ENCODE measurements at regions not wholly inside any gene's neighbourhood (a gene's known extent, or its start where the extent isn't known, plus 50 kb on each side); places are given as distances from the start of the nearest gene placed in this dataset.

DNA sequence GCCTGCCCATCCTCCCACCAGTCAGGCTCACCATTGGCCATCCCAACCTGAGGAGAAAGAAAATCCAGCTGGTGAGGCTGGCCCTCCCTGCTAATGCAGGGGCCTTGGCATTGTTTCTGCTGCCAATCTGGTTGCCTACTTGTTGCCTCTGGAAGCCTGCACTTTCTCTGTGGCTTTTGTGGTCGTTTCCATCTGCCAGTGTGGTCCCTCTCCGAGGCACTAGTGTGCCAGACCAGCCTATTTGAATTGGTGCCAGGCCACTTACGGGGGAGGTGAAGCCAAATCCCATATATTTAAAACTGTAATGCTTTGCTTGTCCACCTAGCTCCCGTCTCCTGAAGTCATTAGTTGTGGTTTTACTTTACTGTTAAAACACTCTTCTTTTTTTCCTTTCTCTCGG, 213.4 kb upstream of the ADAMTSL1 start:
- Mint-ChIP-seq H3K36me3 (ENCODE audit: low read depth, unreplicated experiment) (no peaks in the 10 kb centered on the region), H3K27me3 (ENCODE audit: unreplicated experiment) (peaks cover 1% of the 10 kb centered on the region), H3K9me3 (ENCODE audit: unreplicated experiment) (no peaks in the 10 kb centered on the region), H3K4me1 (ENCODE audit: unreplicated experiment) (no peaks in the 10 kb centered on the region), H3K4me3 (ENCODE audit: unreplicated experiment) (no peak overlapping the region), H3K27ac (ENCODE audit: unreplicated experiment) (no peak overlapping the region)
- TF ChIP-seq, protein P1, sequence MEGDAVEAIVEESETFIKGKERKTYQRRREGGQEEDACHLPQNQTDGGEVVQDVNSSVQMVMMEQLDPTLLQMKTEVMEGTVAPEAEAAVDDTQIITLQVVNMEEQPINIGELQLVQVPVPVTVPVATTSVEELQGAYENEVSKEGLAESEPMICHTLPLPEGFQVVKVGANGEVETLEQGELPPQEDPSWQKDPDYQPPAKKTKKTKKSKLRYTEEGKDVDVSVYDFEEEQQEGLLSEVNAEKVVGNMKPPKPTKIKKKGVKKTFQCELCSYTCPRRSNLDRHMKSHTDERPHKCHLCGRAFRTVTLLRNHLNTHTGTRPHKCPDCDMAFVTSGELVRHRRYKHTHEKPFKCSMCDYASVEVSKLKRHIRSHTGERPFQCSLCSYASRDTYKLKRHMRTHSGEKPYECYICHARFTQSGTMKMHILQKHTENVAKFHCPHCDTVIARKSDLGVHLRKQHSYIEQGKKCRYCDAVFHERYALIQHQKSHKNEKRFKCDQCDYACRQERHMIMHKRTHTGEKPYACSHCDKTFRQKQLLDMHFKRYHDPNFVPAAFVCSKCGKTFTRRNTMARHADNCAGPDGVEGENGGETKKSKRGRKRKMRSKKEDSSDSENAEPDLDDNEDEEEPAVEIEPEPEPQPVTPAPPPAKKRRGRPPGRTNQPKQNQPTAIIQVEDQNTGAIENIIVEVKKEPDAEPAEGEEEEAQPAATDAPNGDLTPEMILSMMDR (IDR thresholded peaks at IDR 0.05; ENCODE audit: unreplicated experiment) = no peak
- DNase-seq (ENCODE audit: low spot score) = no peak

DNA sequence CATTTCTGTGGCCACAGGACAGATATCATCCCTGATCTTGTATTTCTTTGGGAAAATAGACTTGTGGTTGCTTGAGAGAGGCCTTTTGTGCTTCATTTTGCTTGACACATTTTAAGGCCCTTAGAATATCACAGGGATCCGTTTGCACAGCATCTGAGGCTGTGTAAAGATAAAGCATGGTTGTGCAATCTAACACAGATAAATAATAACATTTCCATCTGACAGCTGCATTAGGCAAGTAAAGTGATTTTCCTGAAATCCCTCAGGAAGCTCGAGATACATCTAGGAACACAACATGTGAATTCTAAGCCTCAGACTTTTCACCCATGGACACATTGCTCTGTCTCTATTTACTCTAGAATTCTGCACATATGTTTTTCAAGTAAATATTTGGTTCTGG, 212.8 kb upstream of the ADAMTSL1 start:
- Mint-ChIP-seq H3K36me3 (ENCODE audit: low read depth, unreplicated experiment) (no peaks in the 10 kb centered on the region), H3K27me3 (ENCODE audit: unreplicated experiment) (no peaks in the 10 kb centered on the region), H3K27ac (ENCODE audit: unreplicated experiment) (no peak overlapping the region), H3K4me3 (ENCODE audit: unreplicated experiment) (no peak overlapping the region), H3K4me1 (ENCODE audit: unreplicated experiment) (no peaks in the 10 kb centered on the region), H3K9me3 (ENCODE audit: unreplicated experiment) (no peaks in the 10 kb centered on the region)
- TF ChIP-seq, protein P1 (IDR thresholded peaks at IDR 0.05; ENCODE audit: unreplicated experiment) = no peak
- no peak for DNase-seq (ENCODE audit: low spot score)

- DNase-seq (ENCODE audit: low spot score) = no peak
- H3K27me3 Mint-ChIP-seq (ENCODE audit: unreplicated experiment) = no peaks in the 10 kb centered on the region
- no peaks in the 10 kb centered on the region for H3K9me3 Mint-ChIP-seq (ENCODE audit: unreplicated experiment)
- no peaks in the 10 kb centered on the region for H3K4me1 Mint-ChIP-seq (ENCODE audit: unreplicated experiment)
- no peak overlapping the region for H3K4me3 Mint-ChIP-seq (ENCODE audit: unreplicated experiment)
- H3K27ac Mint-ChIP-seq (ENCODE audit: unreplicated experiment) = no peak overlapping the region
- TF ChIP-seq, protein P1 (IDR thresholded peaks at IDR 0.05; ENCODE audit: unreplicated experiment) = no peak
- H3K36me3 Mint-ChIP-seq (ENCODE audit: low read depth, unreplicated experiment) = no peaks in the 10 kb centered on the region
These were observed 210.6 kb upstream of the ADAMTSL1 start for GRCh38 chr9:18263377-18263776.

DNA sequence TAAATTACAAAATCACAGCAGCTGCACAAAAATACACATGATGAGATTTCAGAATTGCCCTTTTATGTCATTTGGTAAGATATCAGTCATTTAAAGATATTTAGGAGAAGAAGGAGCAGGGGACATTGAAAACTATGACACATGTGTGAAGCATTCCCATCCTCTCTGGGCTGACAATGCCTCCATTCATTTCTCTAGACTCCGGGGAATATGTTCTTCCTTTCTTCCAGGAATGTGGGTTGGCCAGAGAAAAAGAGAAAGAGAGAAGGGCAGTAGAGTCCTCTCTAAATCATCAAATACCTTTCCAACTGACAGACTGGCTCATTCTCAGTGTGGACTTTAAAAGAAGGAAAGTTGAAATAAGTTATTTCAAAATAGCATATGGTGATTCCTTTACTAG, 205.6 kb upstream of the ADAMTSL1 start:
- TF ChIP-seq, protein P1 (IDR thresholded peaks at IDR 0.05; ENCODE audit: unreplicated experiment) = no peak
- Mint-ChIP-seq H3K27me3 (ENCODE audit: unreplicated experiment) (no peaks in the 10 kb centered on the region), H3K4me1 (ENCODE audit: unreplicated experiment) (no peaks in the 10 kb centered on the region), H3K27ac (ENCODE audit: unreplicated experiment) (no peak overlapping the region), H3K36me3 (ENCODE audit: low read depth, unreplicated experiment) (peaks cover under 1% of the 10 kb centered on the region), H3K9me3 (ENCODE audit: unreplicated experiment) (no peaks in the 10 kb centered on the region), H3K4me3 (ENCODE audit: unreplicated experiment) (no peak overlapping the region)
- DNase-seq (ENCODE audit: low spot score) = no peak

- Mint-ChIP-seq H3K27me3 (ENCODE audit: unreplicated experiment) (no peaks in the 10 kb centered on the region), H3K4me3 (ENCODE audit: unreplicated experiment) (no peak overlapping the region), H3K4me1 (ENCODE audit: unreplicated experiment) (no peaks in the 10 kb centered on the region), H3K9me3 (ENCODE audit: unreplicated experiment) (no peaks in the 10 kb centered on the region), H3K36me3 (ENCODE audit: low read depth, unreplicated experiment) (peaks cover 3% of the 10 kb centered on the region), H3K27ac (ENCODE audit: unreplicated experiment) (no peak overlapping the region)
- no peak for DNase-seq (ENCODE audit: low spot score)
- TF ChIP-seq, protein P1 (IDR thresholded peaks at IDR 0.05; ENCODE audit: unreplicated experiment) = no peak
These were observed 204.4 kb upstream of the ADAMTSL1 start for GRCh38 chr9:18269561-18269960.

Data from endothelial cell (in vitro differentiated cells).